ENCODE measurements at regions not wholly inside any gene's neighbourhood (a gene's known extent, or its start where the extent isn't known, plus 50 kb on each side); places are given as distances from the start of the nearest gene placed in this dataset.

DNA sequence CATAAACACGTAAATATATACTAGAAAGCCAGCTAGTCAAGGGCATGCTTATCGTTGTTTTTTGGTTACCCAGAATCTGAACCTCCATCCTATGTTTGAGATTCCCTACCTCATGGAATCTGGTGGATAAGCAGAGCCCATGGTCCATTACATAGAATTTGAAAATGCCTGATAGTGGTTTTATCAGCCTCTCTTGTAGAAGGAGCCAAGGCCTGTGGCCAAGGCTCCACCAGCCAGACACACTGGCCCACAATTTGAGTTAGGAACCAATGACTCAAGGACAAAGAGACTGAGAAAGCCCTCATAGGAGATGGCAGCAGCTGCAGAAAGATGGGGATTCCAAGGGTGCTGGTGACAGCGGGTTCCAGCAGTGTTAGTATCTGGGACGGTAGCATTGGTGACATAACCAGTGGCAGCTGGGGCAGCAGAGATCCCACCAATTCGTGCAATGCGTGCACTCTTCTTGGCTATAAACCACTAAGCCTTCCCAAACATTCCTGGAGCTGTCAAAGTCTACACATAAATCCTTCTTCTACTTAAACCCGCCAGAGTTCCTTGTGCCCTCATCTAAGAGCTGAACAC is 51.2 kb upstream of the RMDN2 start:
- ATAC-seq (no peak), FAIRE-seq (no peak), DNase-seq (ENCODE audit: low read depth in 1 of 2, low spot score in 1 of 2) (no peak)
- Histone ChIP-seq H3K4me2 (no peak overlapping the region), H3K4me1 (0 out of 3 replicates have a peak, but pooled peaks cover 4% of the 10 kb centered on the region), H3K4me3 (no peak overlapping the region), H3K27ac (no peak overlapping the region), H3K9me3 (no peaks in the 10 kb centered on the region)
- TF ChIP-seq ZNF302 (CRISPR knock-in tag; IDR thresholded peaks at IDR 0.05) (no peak), RNF2 (IDR thresholded peaks at IDR 0.05; ENCODE audit: borderline replicate concordance, low read depth) (no peak), GATA3 (IDR thresholded peaks at IDR 0.05; ENCODE audit: borderline replicate concordance) (no peak)
- WGBS (ENCODE audit: missing lambda C conversion rate): 76% methylated on average over 7 of the region's 7 CpGs
- POLR2A ChIA-PET: no interaction called here
- CTCF ChIA-PET: interaction anchor here (0.9 to 12.9 kb wide), 3 partner anchors 41 to 476 kb away, joined by 3 to 292 read pairs (median 238); no protein-coding TSS in a partner anchor

DNA sequence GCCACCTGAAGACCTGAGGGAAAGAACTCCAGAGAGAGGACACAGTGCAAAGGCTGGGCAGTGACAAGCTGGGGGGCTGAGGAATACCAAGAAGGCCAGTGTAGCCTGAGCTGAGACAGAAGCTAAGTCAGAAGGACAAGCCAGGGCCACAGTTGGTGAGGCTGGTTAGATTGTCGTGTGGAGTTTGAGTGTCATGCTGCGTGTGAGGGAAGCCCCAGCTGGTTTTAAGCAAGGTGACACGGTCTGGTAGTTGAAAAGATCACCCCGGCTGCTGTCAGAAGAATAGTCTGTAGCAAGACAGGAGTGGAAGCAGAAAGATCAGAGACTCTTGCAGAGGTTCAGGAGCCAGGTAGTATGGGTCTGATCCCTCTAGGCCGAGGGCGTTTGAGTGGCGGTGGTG is 50.6 kb upstream of the RMDN2 start:
- ATAC-seq: no peak
- H3K4me2 ChIP-seq: no peak overlapping the region
- 0 out of 3 replicates have a peak, but pooled peaks cover 4% of the 10 kb centered on the region for H3K4me1 ChIP-seq
- POLR2A ChIA-PET: no interaction called here
- CTCF ChIA-PET: interaction anchor here (0.6 to 12.9 kb wide), 8 partner anchors 14 to 622 kb away, joined by 3 to 292 read pairs (median 18); no protein-coding TSS in a partner anchor
- H3K9me3 ChIP-seq: no peaks in the 10 kb centered on the region
- no peak for FAIRE-seq
- no peak overlapping the region for H3K4me3 ChIP-seq
- 76% methylated on average over 7 of the region's 7 CpGs for WGBS (ENCODE audit: missing lambda C conversion rate)
- no peak for TF ChIP-seq CBX2 (IDR thresholded peaks at IDR 0.05; ENCODE audit: borderline replicate concordance, low read depth)
- no peak for TF ChIP-seq FOSL2 (IDR thresholded peaks at IDR 0.05)
- TF ChIP-seq FOSL2 (CRISPR knock-in tag; IDR thresholded peaks at IDR 0.05): no peak
- no peak for TF ChIP-seq SMC3 (IDR thresholded peaks at IDR 0.05)
- TF ChIP-seq PHF8 (IDR thresholded peaks at IDR 0.05; ENCODE audit: borderline replicate concordance, low read depth): no peak
- TF ChIP-seq NPAS2 (CRISPR knock-in tag; IDR thresholded peaks at IDR 0.05; ENCODE audit: borderline replicate concordance): no peak
- no peak for TF ChIP-seq HOXB13 (CRISPR knock-in tag; IDR thresholded peaks at IDR 0.05; ENCODE audit: low read depth)
- no peak for TF ChIP-seq CBX8 (IDR thresholded peaks at IDR 0.05)
- no peak for TF ChIP-seq POLR2A (IDR thresholded peaks at IDR 0.05; ENCODE audit: low read length)
- no peak for TF ChIP-seq RARB (CRISPR knock-in tag; IDR thresholded peaks at IDR 0.05)
- TF ChIP-seq MYC (IDR thresholded peaks at IDR 0.05; ENCODE audit: borderline replicate concordance, low read length): no peak
- H3K27ac ChIP-seq: no peak overlapping the region
- DNase-seq (ENCODE audit: low read depth in 1 of 2, low spot score in 1 of 2): no peak

Data from A549 (cell line).